NCI-H524 (cell line): ENCODE measurements at regions not wholly inside any gene's neighbourhood (a gene's known extent, or its start where the extent isn't known, plus 50 kb on each side); places are given as distances from the start of the nearest gene placed in this dataset.
"Not testable (repeated sequence)": the region's sequence is repeated elsewhere in the genome, so short reads cannot be mapped to it uniquely, and the experiment has no call there.

ENCODE experiments used
- DNase-seq, 2 experiments: peaks; one replicate each; lab custom pipeline; 2025; lab: John Stamatoyannopoulos, UW

GRCh38 chr2:4988444-4988843 lies 703.7 kb upstream of the SOX11 start:
- DNase-seq, result not testable (repeated sequence)

- DNase-seq, result peak; percentile 57 to 81
These were observed 700.0 kb upstream of the SOX11 start for GRCh38 chr2:4992226-4992625.

GRCh38 chr2:4995466-4995865 lies 696.7 kb upstream of the SOX11 start:
- DNase-seq, result peak in 1 of 2 experiments; percentile 53

GRCh38 chr2:5007596-5007995 lies 684.6 kb upstream of the SOX11 start:
- no peak for DNase-seq

- DNase-seq, result no peak
These were observed 672.9 kb upstream of the SOX11 start for GRCh38 chr2:5019324-5019723.

- DNase-seq, result peak; percentile 99
These were observed 671.9 kb upstream of the SOX11 start for GRCh38 chr2:5020116-5020875.

- DNase-seq, result peak in 1 of 2 experiments; percentile 41
These were observed 671.0 kb upstream of the SOX11 start for GRCh38 chr2:5021136-5021535.

- DNase-seq, result peak in 1 of 2 experiments; percentile 16
These were observed 670.1 kb upstream of the SOX11 start for GRCh38 chr2:5022061-5022460.

GRCh38 chr2:5022708-5023635 lies 669.2 kb upstream of the SOX11 start:
- not testable (repeated sequence) for DNase-seq

GRCh38 chr2:5026571-5027234 lies 665.5 kb upstream of the SOX11 start:
- no peak for DNase-seq

GRCh38 chr2:5035057-5035488 lies 657.1 kb upstream of the SOX11 start:
- peak; percentile 30 to 64 for DNase-seq

GRCh38 chr2:5036256-5036655 lies 655.9 kb upstream of the SOX11 start:
- peak in 1 of 2 experiments; percentile 15 for DNase-seq

GRCh38 chr2:5039241-5039975 lies 652.8 kb upstream of the SOX11 start:
- no peak for DNase-seq

GRCh38 chr2:5040571-5040970 lies 651.6 kb upstream of the SOX11 start:
- peak in 1 of 2 experiments; percentile 13 for DNase-seq

- DNase-seq, result no peak
These were observed 650.7 kb upstream of the SOX11 start for GRCh38 chr2:5041501-5041900.

GRCh38 chr2:5042666-5043440 lies 649.3 kb upstream of the SOX11 start:
- no peak for DNase-seq

- DNase-seq, result no peak
These were observed 640.9 kb upstream of the SOX11 start for GRCh38 chr2:5051300-5051699.

- no peak for DNase-seq
These were observed 639.3 kb upstream of the SOX11 start for GRCh38 chr2:5052905-5053304.

GRCh38 chr2:5057891-5058351 lies 634.3 kb upstream of the SOX11 start:
- DNase-seq, result no peak

GRCh38 chr2:5060956-5061355 lies 631.2 kb upstream of the SOX11 start:
- no peak for DNase-seq

GRCh38 chr2:5064687-5065086 lies 627.5 kb upstream of the SOX11 start:
- DNase-seq, result no peak
